GM12878 (cell line): ENCODE measurements at regions not wholly inside any gene's neighbourhood (a gene's known extent, or its start where the extent isn't known, plus 50 kb on each side); places are given as distances from the start of the nearest gene placed in this dataset.
"Not testable (repeated sequence)": the region's sequence is repeated elsewhere in the genome, so short reads cannot be mapped to it uniquely, and the experiment has no call there.

ENCODE experiments used
- ATAC-seq: fragments of 200-7000 bp; cut with Tn5 transposase; 3 replicates; pipeline ENCODE4 v1.9.1; 2020; ENCODE audit warnings: mild to moderate bottlenecking, moderate library complexity
- BruUV-seq: library from RNA; stranded (reverse); fragments of 400-500 nt; replicated peaks from 2 replicates; lab custom pipeline; 2021; lab: Mats Ljungman, UMichigan
- CTCF ChIA-PET: fragments of 300-600 bp; sonication (Branson Sonifier 250); formaldehyde crosslinking; extraction: SDS; loops from one replicate; lab custom pipeline; 2021; ENCODE audit warnings: inconsistent platforms; lab: Yijun Ruan, JAX
- POLR2A ChIA-PET: fragments of 350-600 bp; formaldehyde crosslinking; extraction: SDS; loops from one replicate; lab custom pipeline; 2021; ENCODE audit warnings: inconsistent platforms; lab: Charles Lee
- RAD21 ChIA-PET: fragments of 300-600 bp; sonication (Branson Sonifier 250); formaldehyde crosslinking; loops from one replicate; lab custom pipeline; 2023; ENCODE audit warnings: antibody characterized with exemption; ENCODE audit not compliant: unreplicated experiment; lab: Charles Lee
- SMC1A ChIA-PET: fragments of 300-600 bp; sonication (Branson Sonifier 250); formaldehyde crosslinking; loops from one replicate; lab custom pipeline; 2023; ENCODE audit not compliant: unreplicated experiment, uncharacterized antibody; lab: Charles Lee
- DNase-seq: peaks from one replicate; pipeline ENCODE4 v3.0.0-alpha.2; 2011; ENCODE audit warnings: low read depth, low spot score
- FAIRE-seq: peaks from 3 replicates; lab custom pipeline; 2011; peaks lifted over from hg19 to GRCh38; lab: Jason Lieb, UNC
- H2AFZ ChIP-seq: 2 replicates; pipeline ENCODE4 v1.6.0; 2011; ENCODE audit warnings: low read depth, low read length, control low read depth; ENCODE audit not compliant: control insufficient read depth
- H3K27ac ChIP-seq: 2 replicates; pipeline ENCODE4 v1.5.1; 2011; ENCODE audit warnings: control low read depth; ENCODE audit not compliant: control insufficient read depth, insufficient read depth
- H3K27me3 ChIP-seq, 2 experiments: replicated peaks in 1 of 2; 2 replicates each; pipeline versions ENCODE4 v1.6.0 to v1.6.1; 2011; ENCODE audit warnings: low read length in 1 of 2; ENCODE audit not compliant: control insufficient read depth in 2 of 2, insufficient read depth in 2 of 2
- H3K36me3 ChIP-seq, 2 experiments: 2 replicates each; pipeline ENCODE4 v1.5.1; 2011; ENCODE audit warnings: low read length in 1 of 2; ENCODE audit not compliant: control insufficient read depth in 2 of 2, insufficient read depth in 2 of 2
- H3K4me1 ChIP-seq: 2 replicates; pipeline ENCODE4 v1.6.1; 2011; ENCODE audit warnings: mild to moderate bottlenecking, low read length, moderate library complexity, mixed read lengths; ENCODE audit not compliant: control insufficient read depth, insufficient read depth
- H3K4me2 ChIP-seq: 2 replicates; pipeline ENCODE4 v1.6.0; 2011; ENCODE audit warnings: control low read depth; ENCODE audit not compliant: control insufficient read depth, insufficient read depth
- H3K4me3 ChIP-seq: fragments of 200-600 bp; sonication (generic); 2 replicates; pipeline ENCODE4 v1.5.1; 2016
- H3K79me2 ChIP-seq: 2 replicates; pipeline ENCODE4 v1.6.0; 2011; ENCODE audit warnings: low read length; ENCODE audit not compliant: control insufficient read depth, insufficient read depth
- H3K9ac ChIP-seq: 2 replicates; pipeline ENCODE4 v1.8.0; 2011; ENCODE audit warnings: low read length, control low read depth, mixed read lengths; ENCODE audit not compliant: control insufficient read depth, insufficient read depth
- H3K9me3 ChIP-seq: replicated peaks from 3 replicates; pipeline ENCODE4 v1.5.1; 2011; ENCODE audit warnings: mild to moderate bottlenecking, low read length; ENCODE audit not compliant: control insufficient read depth, insufficient read depth
- H4K20me1 ChIP-seq: 2 replicates; pipeline ENCODE4 v1.6.0; 2011; ENCODE audit not compliant: control insufficient read depth, insufficient read depth
- ATF3 ChIP-seq: IDR thresholded peaks from 2 replicates; pipeline ENCODE4 v1.6.1; 2011; ENCODE audit warnings: low read depth, mild to moderate bottlenecking, low read length, moderate library complexity, borderline replicate concordance; ENCODE audit errors: extremely low read depth
- BCL3 ChIP-seq: IDR thresholded peaks from 2 replicates; pipeline ENCODE4 v1.6.1; 2011; ENCODE audit warnings: borderline replicate concordance, low read depth, mild to moderate bottlenecking, moderate library complexity, low read length; ENCODE audit not compliant: insufficient read depth, poor library complexity, severe bottlenecking
- E2F8 ChIP-seq: fragments of 450-650 bp; IDR thresholded peaks from 2 replicates; pipeline ENCODE4 v1.6.1; 2018; ENCODE audit warnings: mild to moderate bottlenecking, low read depth, moderate library complexity; ENCODE audit not compliant: partially characterized antibody
- EED ChIP-seq: sonication (generic); IDR thresholded peaks from 2 replicates; pipeline ENCODE4 v1.6.1; 2016; ENCODE audit warnings: antibody characterized with exemption, low read depth
- HDGF ChIP-seq: fragments of 450-650 bp; IDR thresholded peaks from 2 replicates; pipeline ENCODE4 v1.6.1; 2016; ENCODE audit warnings: antibody characterized with exemption
- IRF5 ChIP-seq: fragments of 450-650 bp; IDR thresholded peaks from 2 replicates; pipeline ENCODE4 v1.6.1; 2017; ENCODE audit warnings: borderline replicate concordance
- JUNB ChIP-seq: IDR thresholded peaks from 2 replicates; pipeline ENCODE4 v1.6.1; 2016; ENCODE audit warnings: antibody characterized with exemption, mild to moderate bottlenecking
- NFYB ChIP-seq: IDR thresholded peaks from 2 replicates; pipeline ENCODE4 v1.6.1; 2011; ENCODE audit warnings: low read depth, mild to moderate bottlenecking, low read length, improper control_type of control experiment, moderate library complexity; ENCODE audit not compliant: insufficient read depth
- POLR2A ChIP-seq: IDR thresholded peaks from 2 replicates; pipeline ENCODE4 v1.6.1; 2011; ENCODE audit warnings: low read depth, mild to moderate bottlenecking, low read length
- YY1 ChIP-seq: IDR thresholded peaks from 2 replicates; pipeline ENCODE4 v1.6.1; 2011; ENCODE audit warnings: low read depth, mild to moderate bottlenecking, low read length
- ZSCAN29 ChIP-seq: fragments of 450-650 bp; IDR thresholded peaks from 2 replicates; pipeline ENCODE4 v1.6.1; 2017; ENCODE audit warnings: mild to moderate bottlenecking, moderate library complexity
- WGBS: methylation state at CpG from one replicate; pipeline ENCODE4 v1.1.6; 2016; ENCODE audit warnings: low lambda C conversion rate; ENCODE audit not compliant: insufficient replicate concordance, insufficient coverage; ENCODE audit errors: missing lambda C conversion rate; 5-methylcytosine and 5-hydroxymethylcytosine counted together
- in situ Hi-C: fragments of 300-500 bp; cut with MboI; formaldehyde crosslinking; loops from 9 replicates; pipeline ENCODE4 v1.14.3; 2018; ENCODE audit warnings: mixed read lengths
- intact Hi-C: fragments of 100-400 bp; cut with micrococcal nuclease; formaldehyde crosslinking; loops from one replicate; pipeline ENCODE4 v1.14.2; 2022; ENCODE audit not compliant: unreplicated experiment

- ChIA-PET SMC1A (interaction anchor here (1.6 kb wide), 1 partner anchor 75 kb away, joined by 3 read pairs; no protein-coding TSS in a partner anchor), POLR2A (no interaction called here), CTCF (no interaction called here), RAD21 (no interaction called here)
- no peaks in the 10 kb centered on the region for H3K9me3 ChIP-seq
- FAIRE-seq (no peak), ATAC-seq (no peak), DNase-seq (no peak)
- no peak overlapping the region for H2AFZ ChIP-seq
- H3K36me3 ChIP-seq: no peaks in the 10 kb centered on the region
- H3K9ac ChIP-seq: no peak overlapping the region
- WGBS: 20% methylated on average over 2 of the region's 2 CpGs
- no peak overlapping the region for H3K27ac ChIP-seq
- H3K27me3 ChIP-seq: no peaks in the 10 kb centered on the region; a peak in 1 of 4 replicates
- no peaks in the 10 kb centered on the region for H3K4me1 ChIP-seq
- in situ Hi-C loops (no loop called here), intact Hi-C loops (loop anchor here (10.0 kb wide), 1 partner anchor 176 kb away; no protein-coding TSS in a partner anchor)
- TF ChIP-seq NFYB (no peak), IRF5 (no peak), ZSCAN29 (no peak), POLR2A (no peak), YY1 (no peak), BCL3 (no peak), E2F8 (no peak), ATF3 (no peak), HDGF (no peak), JUNB (no peak), EED (no peak)
- TF ChIP-seq, all 136 proteins: peak for 0
- Histone ChIP-seq H3K4me2 (no peak overlapping the region), H3K4me3 (no peak overlapping the region), H4K20me1 (no peaks in the 10 kb centered on the region), H3K79me2 (no peaks in the 10 kb centered on the region)
- BruUV-seq: no TSS peak
Observed at GRCh38 chr10:64118736-64119135, 597.5 kb downstream of the REEP3 start.

- CTCF ChIA-PET, ATAC-seq, H3K4me3 ChIP-seq, POLR2A ChIA-PET, FAIRE-seq, H3K4me1 ChIP-seq, H3K4me2 ChIP-seq, SMC1A ChIA-PET, H4K20me1 ChIP-seq, in situ Hi-C loops, H3K27ac ChIP-seq, H3K36me3 ChIP-seq, H3K9ac ChIP-seq, RAD21 ChIA-PET, H3K79me2 ChIP-seq, DNase-seq, H2AFZ ChIP-seq, H3K9me3 ChIP-seq, BruUV-seq, intact Hi-C loops, H3K27me3 ChIP-seq: not testable (repeated sequence)
- 70% methylated on average over 21 of the region's 23 CpGs for WGBS
Observed at GRCh38 chr10:64120301-64120980, 599.2 kb downstream of the REEP3 start.
